Naive thymus-derived CD4-positive, alpha-beta T cell (primary cell): ENCODE measurements at regions not wholly inside any gene's neighbourhood (a gene's known extent, or its start where the extent isn't known, plus 50 kb on each side); places are given as distances from the start of the nearest gene placed in this dataset.
"Not testable (repeated sequence)": the region's sequence is repeated elsewhere in the genome, so short reads cannot be mapped to it uniquely, and the experiment has no call there.

ENCODE experiments used
- ATAC-seq: fragments of 150-1000 bp; cut with Tn5 transposase; 2 replicates; pipeline ENCODE4 v1.10.0; 2021; ENCODE audit warnings: mild to moderate bottlenecking, moderate library complexity
- CTCF ChIA-PET: fragments of 350-600 bp; sonication (Branson Sonifier 250); formaldehyde crosslinking; loops from one replicate; lab custom pipeline; 2021; ENCODE audit warnings: antibody characterized with exemption; lab: Charles Lee
- POLR2A ChIA-PET: fragments of 350-600 bp; sonication (Branson Sonifier 250); formaldehyde crosslinking; loops from one replicate; lab custom pipeline; 2021; ENCODE audit warnings: antibody characterized with exemption, inconsistent platforms; lab: Charles Lee
- DNase-seq, 9 donors: peaks; one replicate each; pipeline versions ENCODE4 v3.0.0 to v3.0.0-alpha.2; 2020 to 2022; ENCODE audit warnings: mixed read lengths in 1 of 9
- H3K27ac ChIP-seq: one replicate; pipeline ENCODE4 v1.7.0; 2013; ENCODE audit warnings: mild to moderate bottlenecking, low read depth, low read length, moderate library complexity
- H3K27me3 ChIP-seq, 2 donors: one replicate each; pipeline ENCODE4 v1.7.0; 2013; ENCODE audit warnings: low read length in 2 of 2, mild to moderate bottlenecking in 2 of 2, moderate library complexity in 2 of 2; ENCODE audit not compliant: control insufficient read depth in 2 of 2, insufficient read depth in 2 of 2
- H3K36me3 ChIP-seq, 3 experiments: 1 replicate in 2 of 3; 2 replicates in 1 of 3; pipeline ENCODE4 v1.7.0; 2013; ENCODE audit warnings: low read length in 3 of 3, mild to moderate bottlenecking in 3 of 3, moderate library complexity in 1 of 3; ENCODE audit not compliant: insufficient read depth in 3 of 3, control insufficient read depth in 2 of 3
- H3K4me1 ChIP-seq, 2 donors: one replicate each; pipeline ENCODE4 v1.7.0; 2013; ENCODE audit warnings: low read length in 2 of 2, mild to moderate bottlenecking in 2 of 2, moderate library complexity in 1 of 2; ENCODE audit not compliant: control insufficient read depth in 2 of 2, insufficient read depth in 2 of 2
- H3K4me3 ChIP-seq: 2 replicates; pipeline ENCODE4 v1.7.0; 2013; ENCODE audit warnings: mild to moderate bottlenecking, low read length
- H3K9me3 ChIP-seq, 3 experiments: 1 replicate in 2 of 3; 2 replicates in 1 of 3; pipeline ENCODE4 v1.7.0; 2013; ENCODE audit warnings: low read length in 3 of 3; ENCODE audit not compliant: control insufficient read depth in 2 of 3
- H3K27ac Mint-ChIP-seq, 9 donors: one replicate each; pipeline ENCODE4 v1.8.0; 2020 to 2022; ENCODE audit warnings: mixed read lengths in 9 of 9, mild to moderate bottlenecking in 8 of 9, moderate library complexity in 5 of 9, inconsistent platforms in 2 of 9
- H3K27me3 Mint-ChIP-seq, 5 donors: one replicate each; pipeline ENCODE4 v1.8.0; 2021 to 2022; ENCODE audit warnings: mixed read lengths in 5 of 5, mild to moderate bottlenecking in 1 of 5
- H3K36me3 Mint-ChIP-seq, 5 donors: one replicate each; pipeline ENCODE4 v1.8.0; 2020 to 2022; ENCODE audit warnings: mixed read lengths in 5 of 5, mild to moderate bottlenecking in 3 of 5, inconsistent platforms in 1 of 5
- H3K4me1 Mint-ChIP-seq, 7 donors: one replicate each; pipeline ENCODE4 v1.8.0; 2020 to 2022; ENCODE audit warnings: mixed read lengths in 7 of 7, mild to moderate bottlenecking in 3 of 7, inconsistent platforms in 1 of 7
- H3K4me3 Mint-ChIP-seq, 10 donors: one replicate each; pipeline ENCODE4 v1.8.0; 2020 to 2022; ENCODE audit warnings: mild to moderate bottlenecking in 10 of 10, mixed read lengths in 10 of 10, moderate library complexity in 6 of 10, inconsistent platforms in 2 of 10
- H3K9me3 Mint-ChIP-seq, 11 donors: one replicate each; pipeline ENCODE4 v1.8.0; 2020 to 2022; ENCODE audit warnings: mixed read lengths in 11 of 11, mild to moderate bottlenecking in 4 of 11, inconsistent platforms in 1 of 11, moderate library complexity in 1 of 11
- intact Hi-C, 2 donors: fragments of 100-400 bp; cut with micrococcal nuclease; formaldehyde crosslinking; loops; one replicate each; pipeline ENCODE4 v1.15.1; 2023

DNA sequence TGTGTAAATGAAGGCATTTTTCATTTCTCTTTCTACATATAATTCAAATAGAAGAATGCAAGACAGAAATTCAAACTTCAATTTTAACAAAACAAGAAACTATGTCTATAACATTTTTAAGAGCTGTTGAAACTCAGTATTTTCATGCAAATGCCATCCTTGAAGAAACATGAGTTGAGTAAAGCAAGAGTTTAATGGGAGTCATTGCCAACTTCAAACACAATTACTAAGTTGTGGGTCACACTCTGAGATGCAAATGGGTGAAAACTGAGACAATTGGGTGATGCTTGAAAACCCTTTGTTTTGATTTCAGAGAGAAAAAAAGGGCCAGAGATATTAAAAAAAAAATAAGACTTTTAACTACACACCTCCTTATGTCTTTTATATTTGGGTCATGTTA is 865.9 kb downstream of the FAT4 start:
- Histone ChIP-seq H3K36me3 (no peaks in the 10 kb centered on the region), H3K4me3 (no peak overlapping the region), H3K27ac (no peak overlapping the region), H3K27me3 (no peaks in the 10 kb centered on the region), H3K9me3 (no peaks in the 10 kb centered on the region), H3K4me1 (no peaks in the 10 kb centered on the region)
- ChIA-PET CTCF (no interaction called here), POLR2A (no interaction called here)
- H3K27me3 Mint-ChIP-seq = no peaks in the 10 kb centered on the region
- H3K27ac Mint-ChIP-seq = no peak overlapping the region
- no peak for ATAC-seq
- H3K4me1 Mint-ChIP-seq = no peaks in the 10 kb centered on the region
- H3K4me3 Mint-ChIP-seq = no peak overlapping the region
- H3K9me3 Mint-ChIP-seq = peaks cover 0 to 15% (median 6%) of the 10 kb centered on the region in 11 donors
- no peak for DNase-seq
- H3K36me3 Mint-ChIP-seq = peaks cover 0 to 3% (median 0%) of the 10 kb centered on the region in 5 donors
- intact Hi-C loops = no loop called here

DNA sequence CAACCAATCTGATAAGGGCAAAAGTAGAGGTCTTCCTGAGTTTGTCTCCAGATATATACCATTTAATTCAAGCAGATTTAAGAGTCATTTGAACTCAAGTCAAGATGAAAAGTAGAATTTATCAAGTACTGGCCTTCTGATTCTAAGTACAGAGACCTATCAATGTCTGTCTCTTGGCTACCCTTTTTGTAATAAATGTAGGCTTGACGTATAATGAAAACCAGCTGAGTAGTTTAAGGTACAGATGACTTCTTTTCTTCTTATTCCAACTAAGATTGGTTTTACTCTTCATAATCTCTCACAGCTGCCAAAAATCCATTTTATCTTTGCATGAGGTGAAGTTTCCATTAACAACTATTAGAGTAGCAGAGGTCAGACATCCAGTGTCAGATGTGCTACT is 867.6 kb downstream of the FAT4 start:
- no peaks in the 10 kb centered on the region for H3K4me1 Mint-ChIP-seq
- no peak overlapping the region for H3K27ac Mint-ChIP-seq
- H3K4me1 ChIP-seq = no peaks in the 10 kb centered on the region
- no peaks in the 10 kb centered on the region for H3K27me3 Mint-ChIP-seq
- H3K27me3 ChIP-seq = no peaks in the 10 kb centered on the region
- intact Hi-C loops = no loop called here
- ChIA-PET CTCF (no interaction called here), POLR2A (no interaction called here)
- H3K9me3 Mint-ChIP-seq = peaks cover 0 to 7% (median 5%) of the 10 kb centered on the region in 11 donors
- no peak for DNase-seq
- ATAC-seq = no peak
- H3K36me3 ChIP-seq = no peaks in the 10 kb centered on the region
- H3K27ac ChIP-seq = no peak overlapping the region
- H3K36me3 Mint-ChIP-seq = no peaks in the 10 kb centered on the region
- no peak overlapping the region for H3K4me3 Mint-ChIP-seq
- H3K4me3 ChIP-seq = no peak overlapping the region
- no peaks in the 10 kb centered on the region for H3K9me3 ChIP-seq

DNA sequence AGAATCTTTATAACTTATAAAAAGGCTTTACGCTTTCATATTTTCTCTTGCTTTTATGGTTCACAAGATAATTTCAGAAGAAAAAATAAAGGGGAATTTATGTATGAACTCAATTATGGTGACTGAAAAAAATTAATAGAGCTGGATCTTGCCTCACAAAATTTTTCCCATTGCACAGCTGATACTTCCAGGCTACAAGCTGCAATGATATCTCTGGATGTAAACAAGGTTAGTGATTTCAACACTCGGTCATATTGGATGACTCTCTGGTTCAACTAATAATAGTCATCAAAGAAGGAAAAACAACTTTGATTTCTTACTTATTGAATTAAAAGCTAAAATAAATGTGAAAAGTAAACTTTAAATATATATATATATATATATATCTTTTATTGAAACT is 868.0 kb downstream of the FAT4 start:
- POLR2A ChIA-PET = no interaction called here

GRCh38 chr4:126183206-126183605 is 868.5 kb downstream of the FAT4 start:
- no peaks in the 10 kb centered on the region for H3K27me3 ChIP-seq
- intact Hi-C loops = no loop called here
- CTCF ChIA-PET = no interaction called here

More for the DNA sequence above, 868.0 kb downstream of the FAT4 start:
- Histone ChIP-seq H3K4me3 (no peak overlapping the region), H3K27me3 (no peaks in the 10 kb centered on the region), H3K9me3 (no peaks in the 10 kb centered on the region), H3K27ac (no peak overlapping the region), H3K36me3 (no peaks in the 10 kb centered on the region), H3K4me1 (no peaks in the 10 kb centered on the region)
- ATAC-seq = no peak
- no peak overlapping the region for H3K4me3 Mint-ChIP-seq
- H3K36me3 Mint-ChIP-seq = no peaks in the 10 kb centered on the region
- DNase-seq = no peak
- CTCF ChIA-PET = no interaction called here
- no peaks in the 10 kb centered on the region for H3K4me1 Mint-ChIP-seq
- H3K27ac Mint-ChIP-seq = no peak overlapping the region
- H3K9me3 Mint-ChIP-seq = peaks cover 0 to 7% (median 5%) of the 10 kb centered on the region in 11 donors
- intact Hi-C loops = no loop called here
- no peaks in the 10 kb centered on the region for H3K27me3 Mint-ChIP-seq

DNA sequence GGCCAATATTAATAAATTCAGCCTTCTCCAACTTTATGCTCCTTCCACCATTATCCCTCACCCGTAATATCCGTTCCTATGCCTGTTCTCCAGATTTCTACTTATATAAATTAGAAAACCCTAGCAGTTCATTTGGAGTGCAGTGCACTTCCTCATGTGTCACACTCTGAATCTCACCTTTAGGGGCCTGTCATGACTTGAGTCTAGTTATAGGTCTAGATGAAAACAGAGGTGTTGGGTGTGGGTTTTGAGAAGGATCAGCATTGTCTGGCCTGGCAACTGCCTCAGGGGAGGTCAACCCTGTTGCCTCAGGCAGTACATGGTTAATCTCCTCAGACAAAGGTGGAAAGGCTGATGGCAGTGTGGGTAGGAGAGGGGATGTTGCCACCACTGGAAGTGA is 876.8 kb downstream of the FAT4 start:
- DNase-seq (no peak), ATAC-seq (no peak)
- Mint-ChIP-seq H3K27me3 (no peaks in the 10 kb centered on the region), H3K4me3 (no peak overlapping the region), H3K9me3 (peaks cover 0 to 19% (median 6%) of the 10 kb centered on the region in 11 donors), H3K4me1 (no peaks in the 10 kb centered on the region), H3K27ac (no peak overlapping the region), H3K36me3 (peaks cover 0 to 4% (median 0%) of the 10 kb centered on the region in 5 donors)
- Histone ChIP-seq H3K9me3 (peaks cover 0 to 5% (median 0%) of the 10 kb centered on the region in 3 experiments), H3K4me3 (no peak overlapping the region), H3K36me3 (no peaks in the 10 kb centered on the region), H3K4me1 (no peaks in the 10 kb centered on the region), H3K27ac (no peak overlapping the region), H3K27me3 (no peaks in the 10 kb centered on the region)
- intact Hi-C loops = no loop called here
- ChIA-PET POLR2A (no interaction called here), CTCF (interaction anchor here (0.6 kb wide), 1 partner anchor 13 kb away, joined by 3 read pairs; no protein-coding TSS in a partner anchor)

More at GRCh38 chr4:126183206-126183605, 868.5 kb downstream of the FAT4 start:
- no peaks in the 10 kb centered on the region for H3K36me3 ChIP-seq
- no peak for ATAC-seq
- H3K4me3 Mint-ChIP-seq = no peak overlapping the region
- H3K27me3 Mint-ChIP-seq = no peaks in the 10 kb centered on the region
- no peaks in the 10 kb centered on the region for H3K9me3 ChIP-seq
- H3K4me1 Mint-ChIP-seq = no peaks in the 10 kb centered on the region
- H3K9me3 Mint-ChIP-seq = peaks cover 0 to 8% (median 5%) of the 10 kb centered on the region in 11 donors
- H3K4me1 ChIP-seq = no peaks in the 10 kb centered on the region
- no peak overlapping the region for H3K4me3 ChIP-seq
- no peak overlapping the region for H3K27ac Mint-ChIP-seq
- no peak overlapping the region for H3K27ac ChIP-seq
- no peak for DNase-seq
- POLR2A ChIA-PET = no interaction called here
- H3K36me3 Mint-ChIP-seq = no peaks in the 10 kb centered on the region

DNA sequence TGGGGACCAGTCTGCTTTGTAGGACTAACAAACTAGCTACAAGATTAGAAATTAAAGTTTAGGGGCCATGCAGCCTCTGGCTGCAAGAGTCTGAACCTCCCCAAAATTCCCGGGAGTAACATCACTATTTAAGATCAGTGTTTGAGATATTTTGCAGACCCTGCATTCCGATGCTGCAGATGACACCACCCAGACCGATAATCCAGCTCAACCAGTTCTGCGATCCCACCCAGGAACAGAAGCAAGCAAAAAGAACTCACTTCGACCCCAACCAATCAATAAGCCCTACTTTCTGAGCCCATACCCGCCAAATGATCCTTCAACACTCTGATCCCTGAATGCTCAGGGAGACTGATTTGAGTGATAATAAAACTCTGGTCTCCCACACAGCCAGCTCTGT is 877.8 kb downstream of the FAT4 start:
- H3K27ac Mint-ChIP-seq = no peak overlapping the region
- ChIA-PET CTCF (no interaction called here), POLR2A (no interaction called here)
- no peaks in the 10 kb centered on the region for H3K27me3 ChIP-seq
- intact Hi-C loops = no loop called here
- H3K4me3 ChIP-seq = no peak overlapping the region
- DNase-seq = no peak
- ATAC-seq = no peak
- no peak overlapping the region for H3K27ac ChIP-seq
- no peaks in the 10 kb centered on the region for H3K36me3 ChIP-seq
- no peaks in the 10 kb centered on the region for H3K27me3 Mint-ChIP-seq
- H3K4me1 Mint-ChIP-seq = no peaks in the 10 kb centered on the region
- H3K36me3 Mint-ChIP-seq = peaks cover 0 to 4% (median 0%) of the 10 kb centered on the region in 5 donors
- H3K9me3 Mint-ChIP-seq = peaks cover 0 to 18% (median 8%) of the 10 kb centered on the region in 11 donors
- H3K4me1 ChIP-seq = no peaks in the 10 kb centered on the region
- peaks cover 0 to 5% (median 0%) of the 10 kb centered on the region in 3 experiments for H3K9me3 ChIP-seq
- no peak overlapping the region for H3K4me3 Mint-ChIP-seq

- ATAC-seq, H3K36me3 Mint-ChIP-seq, H3K4me3 Mint-ChIP-seq, H3K36me3 ChIP-seq, CTCF ChIA-PET, H3K4me3 ChIP-seq, H3K27ac Mint-ChIP-seq, POLR2A ChIA-PET, H3K27ac ChIP-seq, H3K9me3 ChIP-seq, H3K4me1 ChIP-seq, H3K27me3 Mint-ChIP-seq, H3K27me3 ChIP-seq, intact Hi-C loops, H3K4me1 Mint-ChIP-seq, DNase-seq: not testable (repeated sequence)
- H3K9me3 Mint-ChIP-seq = peaks cover 3 to 27% (median 8%) of the 10 kb centered on the region in 11 donors
Observed at GRCh38 chr4:126201251-126202138, 886.7 kb downstream of the FAT4 start.
